ENCODE measurements at regions not wholly inside any gene's neighbourhood (a gene's known extent, or its start where the extent isn't known, plus 50 kb on each side); places are given as distances from the start of the nearest gene placed in this dataset.

DNA sequence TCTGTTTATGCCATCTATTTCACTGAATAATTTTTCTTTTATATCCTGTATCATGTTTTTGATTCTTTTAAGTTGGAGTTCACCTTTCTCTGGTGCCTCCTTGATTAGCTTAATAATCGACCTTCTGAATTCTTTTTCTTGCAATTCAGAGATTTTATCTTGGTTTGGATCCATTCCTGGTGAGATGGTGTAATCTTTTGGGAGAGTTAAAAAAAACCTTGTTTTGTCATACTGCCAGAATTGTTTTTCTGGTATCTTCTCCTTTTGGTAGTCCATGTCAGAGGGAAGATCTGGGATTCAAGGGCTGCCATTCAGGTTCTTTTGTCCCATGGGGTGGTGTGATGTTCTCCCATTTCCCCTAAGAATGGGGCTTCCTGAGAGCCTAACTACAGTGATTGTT lies 800.8 kb upstream of the TYRP1 start:
- TF ChIP-seq TAF1 (IDR thresholded peaks at IDR 0.05; ENCODE audit: borderline replicate concordance, insufficient read depth, low read length) (no peak), POLR2AphosphoS5 (IDR thresholded peaks at IDR 0.05; ENCODE audit: low read depth, low read length) (no peak), REST (IDR thresholded peaks at IDR 0.05; ENCODE audit: insufficient read depth in 1 of 2, low read depth in 2 of 2, low read length in 2 of 2) (no peak), SIN3A (IDR thresholded peaks at IDR 0.05; ENCODE audit: borderline replicate concordance, insufficient read depth, low read length) (no peak)

Measured in PFSK-1 (cell line).